Smooth muscle cell (in vitro differentiated cells): ENCODE measurements at regions not wholly inside any gene's neighbourhood (a gene's known extent, or its start where the extent isn't known, plus 50 kb on each side); places are given as distances from the start of the nearest gene placed in this dataset.
A peak's percentile ranks its signal among the peaks of the same experiment; 100 is the strongest.

Experiments
- DNase-seq: peaks from one replicate; lab custom pipeline; 2025; ENCODE audit not compliant: unreplicated experiment; lab: John Stamatoyannopoulos, UW
- H2AFZ ChIP-seq: fragments of 200-600 bp; sonication (generic); 2 replicates; pipeline ENCODE4 v1.6.0; 2016; ENCODE audit warnings: antibody characterized with exemption, low read depth, mild to moderate bottlenecking
- H3F3A ChIP-seq: fragments of 200-600 bp; sonication (generic); 2 replicates; pipeline ENCODE4 v1.6.0; 2017; ENCODE audit warnings: antibody characterized with exemption, low read depth
- H3K27ac ChIP-seq: fragments of 200-600 bp; sonication (generic); 2 replicates; pipeline ENCODE4 v1.5.1; 2016; ENCODE audit warnings: low read depth, mild to moderate bottlenecking
- H3K27me3 ChIP-seq: fragments of 200-600 bp; sonication (generic); 2 replicates; pipeline ENCODE4 v1.6.1; 2016; ENCODE audit warnings: low read depth, mild to moderate bottlenecking
- H3K36me3 ChIP-seq: fragments of 200-600 bp; sonication (generic); 2 replicates; pipeline ENCODE4 v1.5.1; 2016; ENCODE audit warnings: low read depth
- H3K4me1 ChIP-seq: fragments of 200-600 bp; sonication (generic); 2 replicates; pipeline ENCODE4 v1.5.1; 2016; ENCODE audit warnings: low read depth
- H3K4me2 ChIP-seq: fragments of 200-600 bp; sonication (generic); 2 replicates; pipeline ENCODE4 v1.6.0; 2016; ENCODE audit warnings: mild to moderate bottlenecking
- H3K4me3 ChIP-seq: fragments of 200-600 bp; sonication (generic); 2 replicates; pipeline ENCODE4 v1.5.1; 2016; ENCODE audit warnings: mild to moderate bottlenecking
- H3K79me2 ChIP-seq: fragments of 200-600 bp; sonication (generic); 2 replicates; pipeline ENCODE4 v1.6.0; 2016; ENCODE audit warnings: low read depth, mild to moderate bottlenecking
- H3K9ac ChIP-seq: fragments of 200-600 bp; sonication (generic); 2 replicates; pipeline ENCODE4 v1.6.0; 2016; ENCODE audit warnings: low read depth
- H3K9me3 ChIP-seq: fragments of 200-600 bp; sonication (generic); replicated peaks from 2 replicates; pipeline ENCODE4 v1.5.1; 2016; ENCODE audit warnings: low read depth
- H4K20me1 ChIP-seq: fragments of 200-600 bp; sonication (generic); 2 replicates; pipeline ENCODE4 v1.6.0; 2016; ENCODE audit warnings: low read depth
- CTCF ChIP-seq: fragments of 200-600 bp; sonication (generic); IDR thresholded peaks from 2 replicates; pipeline ENCODE4 v1.5.1; 2017; ENCODE audit warnings: borderline replicate concordance, mild to moderate bottlenecking, antibody characterized with exemption; ENCODE audit not compliant: insufficient read depth, poor library complexity, severe bottlenecking
- WGBS: methylation state at CpG from one replicate; pipeline ENCODE4 v1.1.7; 2016; ENCODE audit warnings: low lambda C conversion rate; 5-methylcytosine and 5-hydroxymethylcytosine counted together

DNA sequence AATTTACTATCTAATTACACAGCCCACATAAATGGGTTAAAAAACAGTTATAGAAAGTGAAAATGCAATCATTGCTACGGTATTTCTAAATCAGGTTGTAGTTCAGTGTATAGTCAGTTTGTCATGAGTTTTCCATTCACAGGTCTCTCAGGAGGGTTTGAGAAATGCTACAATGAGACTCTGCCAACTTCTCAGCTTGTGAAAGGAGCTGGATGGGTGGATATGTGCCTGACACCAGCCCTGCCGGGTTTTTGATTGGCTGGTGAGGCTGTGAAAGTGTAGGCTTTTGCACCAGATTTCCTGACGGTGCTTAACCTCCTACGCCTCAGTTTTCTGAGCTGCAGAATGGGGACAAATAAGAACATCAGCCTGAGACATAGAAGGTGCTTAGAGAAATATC, 102.6 kb upstream of the SMIM21 start:
- H3K4me2 ChIP-seq, result peak overlapping the region; percentile 9
- H2AFZ ChIP-seq, result no peak overlapping the region
- no peaks in the 10 kb centered on the region for H3K4me1 ChIP-seq
- WGBS, result 60% methylated on average over 4 of the region's 4 CpGs
- H3K9ac ChIP-seq, result no peak overlapping the region
- H4K20me1 ChIP-seq, result no peaks in the 10 kb centered on the region
- H3F3A ChIP-seq, result no peaks in the 10 kb centered on the region
- no peak for DNase-seq
- TF ChIP-seq CTCF, result no peak
- no peaks in the 10 kb centered on the region for H3K79me2 ChIP-seq
- H3K36me3 ChIP-seq, result no peaks in the 10 kb centered on the region
- H3K27me3 ChIP-seq, result no peaks in the 10 kb centered on the region
- H3K27ac ChIP-seq, result peak overlapping the region; percentile 75
- no peaks in the 10 kb centered on the region for H3K9me3 ChIP-seq
- no peak overlapping the region for H3K4me3 ChIP-seq

DNA sequence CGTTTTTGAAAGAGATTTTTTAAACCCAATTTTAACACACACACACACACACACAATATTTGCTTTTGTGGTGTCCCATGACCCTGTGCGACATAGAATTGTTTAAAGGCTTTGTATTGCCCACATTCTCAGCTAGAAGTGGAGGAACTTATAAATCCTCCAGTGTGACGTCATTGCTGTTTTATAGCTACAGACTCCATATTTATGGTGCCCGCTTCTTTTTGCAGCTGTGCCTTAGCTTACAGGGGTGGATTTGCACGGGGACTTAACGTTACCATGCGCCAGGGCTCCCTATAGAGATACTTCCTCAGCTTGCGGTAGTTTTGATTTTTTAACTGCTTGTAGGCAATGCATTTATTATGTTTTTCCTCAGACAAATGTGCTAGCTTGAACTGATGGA, 101.9 kb upstream of the SMIM21 start:
- Histone ChIP-seq H3K9me3 (no peaks in the 10 kb centered on the region), H3K79me2 (no peaks in the 10 kb centered on the region), H4K20me1 (no peaks in the 10 kb centered on the region), H3K4me2 (peak overlapping the region; percentile 9), H3K27ac (peak overlapping the region; percentile 75), H3K9ac (no peak overlapping the region), H3K4me3 (no peak overlapping the region), H3K36me3 (no peaks in the 10 kb centered on the region), H3K4me1 (no peaks in the 10 kb centered on the region), H3K27me3 (no peaks in the 10 kb centered on the region), H3F3A (no peaks in the 10 kb centered on the region), H2AFZ (peak overlapping the region; percentile 51)
- no peak for TF ChIP-seq CTCF
- WGBS, result 47% methylated on average over 8 of the region's 8 CpGs
- no peak for DNase-seq

GRCh38 chr18:75527848-75528685, 100.6 kb upstream of the SMIM21 start:
- Histone ChIP-seq H3K36me3 (no peaks in the 10 kb centered on the region), H3K27me3 (no peaks in the 10 kb centered on the region), H3K79me2 (no peaks in the 10 kb centered on the region), H3F3A (no peaks in the 10 kb centered on the region), H3K4me3 (no peak overlapping the region), H3K27ac (no peak overlapping the region), H2AFZ (no peak overlapping the region), H3K4me2 (no peak overlapping the region), H3K9ac (no peak overlapping the region), H4K20me1 (no peaks in the 10 kb centered on the region), H3K4me1 (no peaks in the 10 kb centered on the region), H3K9me3 (no peaks in the 10 kb centered on the region)
- no peak for DNase-seq
- 84% methylated on average over 6 of the region's 6 CpGs for WGBS
- TF ChIP-seq CTCF, result no peak

DNA sequence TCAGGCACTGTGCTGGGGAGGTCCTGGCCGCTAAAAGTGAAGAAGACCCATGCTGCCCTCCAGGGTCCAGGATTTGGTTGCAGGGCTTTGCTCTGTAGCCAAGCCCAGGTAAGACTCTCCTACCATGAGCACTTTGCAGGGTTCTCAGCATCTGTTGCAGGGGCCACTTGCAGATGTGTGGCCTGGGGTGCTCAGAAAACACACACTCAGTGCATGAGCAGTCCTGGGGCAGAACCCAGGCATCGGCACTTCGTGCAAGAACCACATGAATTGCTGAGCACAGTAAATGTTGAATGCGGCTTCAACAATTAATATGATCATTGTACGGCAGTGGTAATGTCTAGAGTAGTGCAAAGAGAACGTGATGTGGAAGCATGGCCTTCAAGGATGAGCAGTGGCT, 98.5 kb upstream of the SMIM21 start:
- Histone ChIP-seq H3K27me3 (no peaks in the 10 kb centered on the region), H3K27ac (no peak overlapping the region)
- WGBS, result 95% methylated on average over 6 of the region's 6 CpGs

More for the DNA sequence above, 98.5 kb upstream of the SMIM21 start:
- H3K36me3 ChIP-seq, result no peaks in the 10 kb centered on the region
- no peak for TF ChIP-seq CTCF
- H3F3A ChIP-seq, result no peaks in the 10 kb centered on the region
- no peak for DNase-seq
- no peak overlapping the region for H3K4me2 ChIP-seq
- no peaks in the 10 kb centered on the region for H3K4me1 ChIP-seq
- no peak overlapping the region for H3K9ac ChIP-seq
- H4K20me1 ChIP-seq, result no peaks in the 10 kb centered on the region
- H3K79me2 ChIP-seq, result no peaks in the 10 kb centered on the region
- H3K9me3 ChIP-seq, result no peaks in the 10 kb centered on the region
- H2AFZ ChIP-seq, result no peak overlapping the region
- no peak overlapping the region for H3K4me3 ChIP-seq
